ENCODE measurements at regions not wholly inside any gene's neighbourhood (a gene's known extent, or its start where the extent isn't known, plus 50 kb on each side); places are given as distances from the start of the nearest gene placed in this dataset.

- Histone ChIP-seq H4K5ac (ENCODE audit: insufficient read length, low read depth, low read length) (no peak overlapping the region), H3K27ac (ENCODE audit: insufficient read length, low read depth, low read length) (no peak overlapping the region), H4K8ac (replicated peaks; ENCODE audit: insufficient read length, low read depth, low read length) (no peak overlapping the region), H3K56ac (ENCODE audit: insufficient read length, low read depth, low read length) (no peak overlapping the region), H2BK120ac (ENCODE audit: low read depth, low read length, poor library complexity, severe bottlenecking) (no peak overlapping the region), H3K9ac (ENCODE audit: extremely low read depth, insufficient read length, low read length) (no peak overlapping the region), H2BK12ac (ENCODE audit: insufficient read length, low read depth, low read length) (no peak overlapping the region), H3K79me1 (ENCODE audit: insufficient read depth, low read depth, low read length, poor library complexity, severe bottlenecking) (no peaks in the 10 kb centered on the region), H3K79me2 (ENCODE audit: insufficient read depth, low read length) (no peaks in the 10 kb centered on the region), H3T11ph (ENCODE audit: low read length) (no peak overlapping the region), H2BK15ac (ENCODE audit: low read depth, low read length) (no peak overlapping the region), H3K4ac (ENCODE audit: low read depth, low read length) (no peak overlapping the region), H2AK5ac (ENCODE audit: insufficient read length, low read length) (no peak overlapping the region), H3K14ac (ENCODE audit: insufficient read depth, low read length) (no peak overlapping the region), H3K27me3 (ENCODE audit: insufficient read depth, low read length) (no peaks in the 10 kb centered on the region), H3K4me2 (ENCODE audit: insufficient read depth, insufficient read length, low read length) (no peak overlapping the region), H3K23me2 (ENCODE audit: insufficient read length, low read depth, low read length, poor library complexity, severe bottlenecking) (no peaks in the 10 kb centered on the region), H3K18ac (ENCODE audit: insufficient read length, low read depth, low read length) (no peak overlapping the region), H2BK20ac (ENCODE audit: low read depth, low read length, poor library complexity, severe bottlenecking) (no peak overlapping the region), H3K23ac (ENCODE audit: insufficient read length, low read depth, low read length) (no peak overlapping the region), H4K91ac (ENCODE audit: insufficient read length, low read depth, low read length) (no peak overlapping the region), H3K9me3 (ENCODE audit: control insufficient read depth, low read depth, low read length) (no peaks in the 10 kb centered on the region), H2BK5ac (ENCODE audit: insufficient read length, low read length) (no peak overlapping the region), H2AFZ (ENCODE audit: low read length) (no peak overlapping the region), H4K20me1 (ENCODE audit: control insufficient read depth, insufficient read depth, insufficient read length) (no peaks in the 10 kb centered on the region), H3K4me1 (ENCODE audit: insufficient read depth, low read length) (no peaks in the 10 kb centered on the region; the same call in 1 of the 2 replicates)
- peaks cover 6 to 9% of the 10 kb centered on the region in 2 experiments for H3K4me1 Mint-ChIP-seq
- H3K9me3 Mint-ChIP-seq, result no peaks in the 10 kb centered on the region
- TF ChIP-seq CTCF (conservative IDR thresholded peaks at IDR 0.05), result no peak
- no peak overlapping the region; a peak in 1 of 7 replicates for H3K27ac Mint-ChIP-seq
- no peak for DNase-seq
- H3K36me3 Mint-ChIP-seq (ENCODE audit: insufficient read depth in 1 of 3, low read depth in 3 of 3), result no peaks in the 10 kb centered on the region
- no CpG with 5 or more reads among the region's 7 CpGs for WGBS (ENCODE audit: extremely low coverage, insufficient read length, low lambda C conversion rate)
- no peaks in the 10 kb centered on the region for H3K27me3 Mint-ChIP-seq (ENCODE audit: low read depth)
- no peak overlapping the region for H3K4me3 Mint-ChIP-seq
Observed at GRCh38 chr6:91161246-91161645, 574.4 kb upstream of the MAP3K7 start.

Measured in H9 (cell line).